COLO829 (cell line): ENCODE measurements at regions not wholly inside any gene's neighbourhood (a gene's known extent, or its start where the extent isn't known, plus 50 kb on each side); places are given as distances from the start of the nearest gene placed in this dataset.
"Not testable (repeated sequence)": the region's sequence is repeated elsewhere in the genome, so short reads cannot be mapped to it uniquely, and the experiment has no call there.

Source experiments
- DNase-seq: peaks from one replicate; pipeline ENCODE4 v3.0.0; 2012; ENCODE audit warnings: low spot score

GRCh38 chr21:14058566-14058965 is 152.2 kb downstream of the LIPI start:
- DNase-seq, result no peak

- DNase-seq, result not testable (repeated sequence)
Observed at GRCh38 chr21:14057841-14058481, 152.8 kb downstream of the LIPI start.

DNA sequence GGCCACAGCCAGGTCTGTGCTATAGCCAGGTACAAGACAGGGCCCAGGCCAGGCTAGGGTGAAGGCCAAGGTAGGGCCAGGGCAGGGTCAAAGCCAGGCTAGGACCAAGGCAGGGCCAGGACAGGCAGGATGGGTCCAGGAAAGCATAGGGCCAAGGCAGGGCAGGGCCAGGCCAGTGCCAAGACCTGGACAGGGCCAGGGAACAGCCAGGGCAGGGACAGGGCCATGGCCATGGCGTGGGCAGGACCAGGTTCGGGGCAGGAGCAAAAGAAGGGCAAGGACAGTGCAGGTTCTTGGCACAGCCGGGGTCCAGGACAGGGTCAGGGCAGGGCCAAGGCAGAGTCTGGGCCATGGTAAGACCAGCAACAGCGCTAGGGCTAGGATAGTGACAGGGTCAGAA is 153.4 kb downstream of the LIPI start:
- DNase-seq, result no peak

DNA sequence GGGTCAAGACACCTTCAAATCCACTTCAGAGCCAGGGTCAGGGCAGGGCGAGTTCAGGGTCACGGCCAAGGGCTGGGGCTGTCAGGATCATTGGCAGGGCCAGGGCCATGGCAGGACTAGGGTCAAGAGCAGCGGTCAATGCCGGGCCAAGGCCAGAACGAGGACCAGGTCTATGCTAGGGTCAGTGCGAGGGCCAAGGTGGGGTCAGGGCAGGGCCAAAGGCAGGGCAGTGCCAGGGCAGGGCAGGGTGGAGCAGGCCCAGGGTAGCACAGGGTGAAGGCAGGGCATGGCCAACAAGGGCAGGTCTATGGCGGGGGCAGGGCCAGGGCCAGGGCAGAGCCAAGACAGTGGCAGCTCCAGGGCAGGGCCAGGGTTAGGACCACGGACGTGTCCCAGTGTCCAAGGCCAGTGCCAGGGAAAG is 154.0 kb downstream of the LIPI start:
- DNase-seq, result no peak

- not testable (repeated sequence) for DNase-seq
Observed at GRCh38 chr21:14055746-14056515, 154.8 kb downstream of the LIPI start.

- DNase-seq, result no peak
Observed at GRCh38 chr21:14054682-14055081, 156.1 kb downstream of the LIPI start.

DNA sequence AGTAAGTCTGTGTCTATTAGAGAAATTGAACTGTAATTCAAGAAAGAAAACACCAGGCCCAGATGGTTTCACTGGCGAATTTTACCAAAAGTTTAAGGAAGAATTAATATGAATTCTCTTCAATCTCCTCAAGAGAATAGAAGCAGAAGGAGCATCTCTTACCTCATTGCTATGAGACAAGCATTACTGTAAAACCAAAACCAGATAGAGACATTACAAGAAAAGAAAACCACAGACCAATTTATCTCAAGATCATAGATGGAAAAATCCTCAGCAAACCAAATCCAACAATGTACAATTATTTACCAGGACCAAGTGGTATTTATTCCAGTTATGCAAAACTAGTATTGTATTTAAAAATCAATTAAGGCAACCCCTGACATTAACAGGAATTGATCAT is 160.6 kb downstream of the LIPI start:
- DNase-seq, result no peak

DNA sequence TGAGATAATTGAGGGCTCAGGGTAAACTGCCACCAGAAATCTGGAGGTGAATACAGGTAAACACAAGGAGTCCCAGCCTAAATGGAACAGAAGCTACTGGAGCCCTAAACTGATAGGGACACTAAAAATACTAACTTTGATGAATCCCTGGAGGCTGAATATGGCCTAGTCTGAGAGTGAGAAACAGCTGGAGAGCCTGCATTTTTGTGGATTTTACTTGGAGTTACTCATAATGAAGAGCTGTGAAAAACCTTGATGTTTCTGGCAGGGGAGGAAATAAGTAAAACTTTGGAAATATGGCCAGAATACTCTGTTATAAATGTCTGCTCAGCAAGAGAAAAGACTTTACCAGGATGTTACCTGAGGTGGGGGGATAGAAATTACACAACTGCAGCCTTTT is 164.4 kb downstream of the LIPI start:
- DNase-seq, result no peak

DNA sequence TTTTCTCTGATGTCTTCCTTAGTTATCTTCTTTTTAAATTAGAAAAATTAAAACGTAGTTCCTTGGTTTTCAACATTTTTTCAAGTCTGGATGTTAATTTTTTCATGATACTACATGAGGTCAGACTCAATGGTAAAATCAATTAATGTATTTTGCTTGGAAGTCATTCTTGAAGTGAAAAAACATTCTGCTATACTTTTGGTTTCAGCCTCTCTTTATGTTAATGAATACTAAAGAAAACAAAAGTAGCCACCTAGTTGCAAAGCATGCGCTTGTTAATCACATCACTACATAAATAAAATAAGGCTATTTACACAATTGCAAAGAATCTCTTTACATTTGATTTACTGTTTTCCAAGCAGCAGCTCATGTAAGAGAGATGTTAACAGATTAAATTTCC is 170.4 kb downstream of the LIPI start:
- no peak for DNase-seq

DNA sequence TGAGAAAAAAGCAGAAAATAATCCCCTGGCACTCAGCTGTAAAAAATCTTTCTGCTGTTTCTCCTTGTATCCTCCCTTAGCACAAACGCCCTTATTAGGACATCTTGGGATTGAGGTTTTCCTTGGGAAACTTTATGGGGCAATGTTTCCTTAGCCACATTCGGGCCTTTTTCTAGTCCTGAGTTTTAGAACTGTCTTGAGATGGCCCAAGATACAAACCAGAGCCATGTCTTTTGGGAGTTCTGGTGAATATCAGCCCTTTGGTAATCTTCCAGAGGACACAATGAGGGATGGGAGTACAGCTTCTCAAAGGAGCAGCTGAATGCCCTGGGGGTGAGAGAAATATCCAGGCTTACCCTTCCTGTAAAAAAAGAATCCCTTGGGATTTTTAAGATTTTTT is 182.1 kb downstream of the LIPI start:
- DNase-seq, result not testable (repeated sequence)

DNA sequence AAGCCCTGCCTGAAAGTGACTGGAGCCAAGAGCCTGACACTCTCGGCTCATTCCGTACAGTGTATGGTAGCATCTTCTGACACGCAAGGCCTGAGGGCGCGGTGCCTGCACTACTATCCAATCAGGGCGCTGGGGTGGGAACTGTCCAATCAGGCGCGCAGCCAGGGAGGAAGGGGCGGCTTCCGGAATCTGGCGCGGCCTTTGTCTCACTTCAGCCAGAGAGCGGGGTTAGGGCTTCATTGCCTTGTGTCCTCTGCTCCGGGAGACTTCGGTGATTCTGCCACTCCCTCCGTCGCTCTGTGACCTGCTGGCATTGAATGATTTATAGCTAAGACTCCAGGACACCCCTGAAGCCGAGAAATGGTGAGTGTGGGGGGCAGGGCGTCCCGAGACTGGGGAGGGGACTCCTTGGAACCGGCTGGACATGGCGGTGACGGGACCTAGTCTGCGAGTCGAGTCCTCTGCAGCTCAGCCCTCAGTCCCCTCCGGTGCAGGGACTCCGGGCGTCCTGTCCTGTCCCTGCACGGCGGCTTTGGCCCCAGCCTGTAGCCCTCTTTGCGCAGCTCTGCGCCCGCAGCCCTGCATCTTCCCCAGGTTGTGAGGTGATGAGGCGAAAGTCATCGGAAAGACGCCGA is 183.4 kb downstream of the LIPI start:
- DNase-seq, result peak; percentile 41

- not testable (repeated sequence) for DNase-seq
Observed at GRCh38 chr21:14020108-14020507, 190.6 kb downstream of the LIPI start.

- DNase-seq, result not testable (repeated sequence)
Observed at GRCh38 chr21:14015841-14016240, 194.9 kb downstream of the LIPI start.

- not testable (repeated sequence) for DNase-seq
Observed at GRCh38 chr21:14013623-14014498, 196.9 kb downstream of the LIPI start.

DNA sequence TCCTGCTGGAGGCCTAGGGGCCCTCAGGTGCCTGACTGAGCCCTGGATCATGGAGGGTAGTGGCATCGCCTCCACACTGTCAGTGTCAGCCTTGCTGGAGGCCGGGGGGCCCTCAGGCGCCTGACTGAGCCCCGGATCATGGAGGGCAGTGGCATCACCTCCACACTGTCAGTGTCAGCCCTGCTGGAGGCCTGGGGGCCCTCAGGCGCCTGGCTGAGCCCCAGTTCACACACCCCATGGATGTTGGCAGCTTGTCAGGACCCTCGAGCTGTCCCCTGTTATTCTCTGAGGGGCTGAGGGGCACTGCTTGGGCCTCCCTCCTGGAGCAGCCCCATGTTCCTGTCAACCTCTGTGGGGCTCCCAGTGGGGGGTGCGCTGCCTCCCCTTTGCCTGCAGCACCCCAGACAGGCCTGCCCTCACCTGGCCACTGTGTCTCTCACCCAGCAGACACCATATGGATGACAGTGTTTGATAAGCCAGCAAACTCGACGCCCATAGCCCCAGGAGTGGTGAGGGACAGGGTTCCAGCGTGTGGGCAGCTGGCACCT is 197.6 kb downstream of the LIPI start:
- DNase-seq, result no peak

- DNase-seq, result no peak
Observed at GRCh38 chr21:14012409-14012808, 198.3 kb downstream of the LIPI start.

DNA sequence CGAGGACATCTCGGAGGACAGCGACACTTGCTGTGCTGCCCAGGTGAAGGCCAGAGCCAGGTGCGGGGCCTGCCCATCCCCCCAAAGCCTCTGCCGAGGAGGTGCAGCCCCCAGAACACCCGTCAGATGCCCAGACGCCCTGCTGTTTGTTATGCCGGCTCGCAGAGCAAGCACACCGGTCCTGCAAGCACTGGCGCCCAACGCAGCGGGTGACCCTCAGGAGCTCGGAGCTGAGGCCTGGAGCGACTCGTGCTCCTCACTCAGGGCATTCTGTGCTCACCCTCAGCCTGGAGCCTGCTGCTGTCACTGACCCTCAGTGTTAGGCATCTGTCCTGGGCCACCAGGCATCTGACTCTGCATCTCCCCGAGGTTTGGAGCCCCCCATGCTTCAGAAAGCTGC is 199.0 kb downstream of the LIPI start:
- DNase-seq, result not testable (repeated sequence)

DNA sequence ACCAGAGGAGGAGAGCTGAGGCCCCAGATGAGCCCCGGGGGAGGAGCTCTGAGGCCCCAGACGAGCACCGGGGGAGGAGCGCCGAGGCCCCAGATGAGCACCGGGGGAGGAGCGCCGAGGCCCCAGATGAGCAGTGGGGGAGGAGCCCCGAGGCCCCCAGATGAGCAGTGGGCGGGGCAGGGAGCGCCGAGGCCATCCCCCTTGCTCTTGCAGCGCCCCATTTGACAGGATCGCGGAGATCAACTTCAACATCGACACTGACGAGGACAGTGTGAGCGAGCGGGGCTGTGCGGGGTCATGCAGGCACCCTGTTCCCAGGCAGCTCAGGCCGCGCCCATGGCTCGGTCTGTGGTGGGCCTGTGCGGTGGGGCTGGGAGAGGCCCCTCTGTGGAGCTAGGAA is 199.6 kb downstream of the LIPI start:
- not testable (repeated sequence) for DNase-seq

DNA sequence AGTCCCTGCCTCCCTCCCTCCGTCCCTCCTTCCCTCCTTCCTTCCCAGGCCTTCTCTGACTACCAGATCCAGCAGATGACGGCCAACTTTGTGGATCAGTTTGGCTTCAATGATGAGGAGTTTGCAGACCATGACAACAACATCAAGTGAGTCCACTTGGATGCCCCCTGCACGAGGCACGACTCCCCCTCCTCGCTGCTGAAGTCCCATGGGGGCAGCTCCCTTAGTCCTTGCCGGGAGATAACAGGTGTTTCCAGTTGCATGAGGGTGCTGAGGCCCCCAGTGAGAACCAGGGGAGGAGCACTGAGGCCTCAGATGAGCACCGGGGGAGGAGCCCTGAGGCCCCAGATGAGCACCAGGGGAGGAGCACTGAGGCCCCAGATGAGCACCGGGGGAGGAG is 200.0 kb downstream of the LIPI start:
- DNase-seq, result no peak

- not testable (repeated sequence) for DNase-seq
Observed at GRCh38 chr21:14009990-14010389, 200.8 kb downstream of the LIPI start.

- DNase-seq, result not testable (repeated sequence)
Observed at GRCh38 chr21:14009238-14009981, 201.3 kb downstream of the LIPI start.
